PC-9 (cell line): ENCODE measurements at regions not wholly inside any gene's neighbourhood (a gene's known extent, or its start where the extent isn't known, plus 50 kb on each side); places are given as distances from the start of the nearest gene placed in this dataset.

Experiments used
- BruUV-seq: library from RNA; stranded (reverse); fragments of 400-500 nt; replicated peaks from 2 replicates; lab custom pipeline; 2021; lab: Mats Ljungman, UMichigan
- CTCF ChIA-PET: fragments of 300-600 bp; sonication (Branson Sonifier 250); formaldehyde crosslinking; loops from one replicate; lab custom pipeline; 2022; ENCODE audit warnings: antibody characterized with exemption; lab: Charles Lee
- POLR2A ChIA-PET: fragments of 300-600 bp; sonication (Branson Sonifier 250); formaldehyde crosslinking; loops from one replicate; lab custom pipeline; 2022; ENCODE audit warnings: antibody characterized with exemption; ENCODE audit not compliant: unreplicated experiment; lab: Charles Lee
- DNase-seq, 2 experiments: peaks; one replicate each; pipeline versions ENCODE4 v3.0.0 to v3.0.0-alpha.2; 2015 to 2022; ENCODE audit warnings: mixed read lengths in 1 of 2
- H2AFZ ChIP-seq: fragments of 200-600 bp; sonication (generic); 2 replicates; pipeline ENCODE4 v1.8.1; 2017; ENCODE audit warnings: antibody characterized with exemption
- H3F3A ChIP-seq: fragments of 200-600 bp; sonication (generic); 2 replicates; pipeline ENCODE4 v1.8.1; 2017; ENCODE audit warnings: antibody characterized with exemption, mild to moderate bottlenecking, low read depth; ENCODE audit not compliant: insufficient read depth
- H3K27ac ChIP-seq: fragments of 200-600 bp; sonication (generic); 2 replicates; pipeline ENCODE4 v1.6.1; 2016; ENCODE audit warnings: mixed run types
- H3K27me3 ChIP-seq: fragments of 200-600 bp; sonication (generic); 2 replicates; pipeline ENCODE4 v1.6.1; 2016; ENCODE audit warnings: low read depth, mixed run types; ENCODE audit not compliant: insufficient read depth
- H3K36me3 ChIP-seq: fragments of 200-600 bp; sonication (generic); 2 replicates; pipeline ENCODE4 v1.6.1; 2016; ENCODE audit warnings: low read depth, mixed run types
- H3K4me1 ChIP-seq: fragments of 200-600 bp; sonication (generic); replicated peaks from 2 replicates; pipeline ENCODE4 v1.6.1; 2016; ENCODE audit warnings: mixed run types; ENCODE audit not compliant: insufficient read depth
- H3K4me2 ChIP-seq: fragments of 200-600 bp; sonication (generic); 2 replicates; pipeline ENCODE4 v1.6.1; 2017; ENCODE audit warnings: mixed run types
- H3K4me3 ChIP-seq: fragments of 200-600 bp; sonication (generic); 2 replicates; pipeline ENCODE4 v1.6.1; 2016; ENCODE audit warnings: mixed run types
- H3K79me2 ChIP-seq: fragments of 200-600 bp; sonication (generic); 2 replicates; pipeline ENCODE4 v1.6.1; 2017; ENCODE audit warnings: low read depth, mixed run types
- H3K9me2 ChIP-seq: fragments of 200-600 bp; sonication (generic); 2 replicates; pipeline ENCODE4 v1.8.1; 2017; ENCODE audit warnings: mild to moderate bottlenecking; ENCODE audit not compliant: insufficient read depth
- H3K9me3 ChIP-seq: fragments of 200-600 bp; sonication (generic); 2 replicates; pipeline ENCODE4 v1.8.1; 2016; ENCODE audit warnings: low read depth; ENCODE audit not compliant: insufficient read depth
- H4K20me1 ChIP-seq: fragments of 200-600 bp; sonication (generic); 2 replicates; pipeline ENCODE4 v1.8.1; 2017; ENCODE audit not compliant: insufficient read depth
- EZH2 ChIP-seq: fragments of 200-600 bp; sonication (generic); IDR thresholded peaks from 2 replicates; pipeline ENCODE4 v1.8.0; 2017; ENCODE audit warnings: antibody characterized with exemption, low read depth
- intact Hi-C: fragments of 100-400 bp; cut with micrococcal nuclease; formaldehyde crosslinking; loops from one replicate; pipeline ENCODE4 v1.10.0; 2022; ENCODE audit not compliant: unreplicated experiment
- TF ChIP-seq, protein P1 (sequence below): fragments of 200-600 bp; sonication (generic); conservative IDR thresholded peaks from 2 replicates; pipeline ENCODE4 v1.6.1; 2017; ENCODE audit warnings: mixed run types, antibody characterized with exemption, mild to moderate bottlenecking, moderate library complexity

GRCh38 chr7:46745707-46746090 is 824.6 kb upstream of the IGFBP3 start:
- POLR2A ChIA-PET: no interaction called here
- CTCF ChIA-PET: interaction anchor here (0.6 kb wide), 1 partner anchor 1082 kb away, joined by 4 read pairs; no protein-coding TSS in a partner anchor
- no peak overlapping the region for H3K4me3 ChIP-seq
- H3F3A ChIP-seq: no peaks in the 10 kb centered on the region
- no peak overlapping the region for H3K27ac ChIP-seq
- no peak for DNase-seq
- intact Hi-C loops: no loop called here
- 0 out of 2 replicates have a peak, but pooled peaks cover 3% of the 10 kb centered on the region for H3K4me1 ChIP-seq
- no peaks in the 10 kb centered on the region for H3K9me2 ChIP-seq
- no peaks in the 10 kb centered on the region for H3K79me2 ChIP-seq
- no peak overlapping the region for H2AFZ ChIP-seq
- no peaks in the 10 kb centered on the region for H3K36me3 ChIP-seq
- TF ChIP-seq, protein P1, sequence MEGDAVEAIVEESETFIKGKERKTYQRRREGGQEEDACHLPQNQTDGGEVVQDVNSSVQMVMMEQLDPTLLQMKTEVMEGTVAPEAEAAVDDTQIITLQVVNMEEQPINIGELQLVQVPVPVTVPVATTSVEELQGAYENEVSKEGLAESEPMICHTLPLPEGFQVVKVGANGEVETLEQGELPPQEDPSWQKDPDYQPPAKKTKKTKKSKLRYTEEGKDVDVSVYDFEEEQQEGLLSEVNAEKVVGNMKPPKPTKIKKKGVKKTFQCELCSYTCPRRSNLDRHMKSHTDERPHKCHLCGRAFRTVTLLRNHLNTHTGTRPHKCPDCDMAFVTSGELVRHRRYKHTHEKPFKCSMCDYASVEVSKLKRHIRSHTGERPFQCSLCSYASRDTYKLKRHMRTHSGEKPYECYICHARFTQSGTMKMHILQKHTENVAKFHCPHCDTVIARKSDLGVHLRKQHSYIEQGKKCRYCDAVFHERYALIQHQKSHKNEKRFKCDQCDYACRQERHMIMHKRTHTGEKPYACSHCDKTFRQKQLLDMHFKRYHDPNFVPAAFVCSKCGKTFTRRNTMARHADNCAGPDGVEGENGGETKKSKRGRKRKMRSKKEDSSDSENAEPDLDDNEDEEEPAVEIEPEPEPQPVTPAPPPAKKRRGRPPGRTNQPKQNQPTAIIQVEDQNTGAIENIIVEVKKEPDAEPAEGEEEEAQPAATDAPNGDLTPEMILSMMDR: no peak
- TF ChIP-seq EZH2: no peak
- no peak overlapping the region for H3K4me2 ChIP-seq
- 0 out of 2 replicates have a peak, but pooled peaks cover 5% of the 10 kb centered on the region for H3K9me3 ChIP-seq
- no TSS peak for BruUV-seq
- no peaks in the 10 kb centered on the region for H4K20me1 ChIP-seq
- no peaks in the 10 kb centered on the region for H3K27me3 ChIP-seq

- no TSS peak for BruUV-seq
- intact Hi-C loops: no loop called here
- ChIA-PET CTCF (no interaction called here), POLR2A (no interaction called here)
- H3K9me3 ChIP-seq: 0 out of 2 replicates have a peak, but pooled peaks cover 5% of the 10 kb centered on the region
- H3K9me2 ChIP-seq: no peaks in the 10 kb centered on the region
- H3K27ac ChIP-seq: no peak overlapping the region
- no peak overlapping the region for H3K4me3 ChIP-seq
- H3K4me2 ChIP-seq: no peak overlapping the region
- H3K36me3 ChIP-seq: no peaks in the 10 kb centered on the region
- TF ChIP-seq, protein P1: no peak
- TF ChIP-seq EZH2: no peak
- H3K79me2 ChIP-seq: no peaks in the 10 kb centered on the region
- H4K20me1 ChIP-seq: no peaks in the 10 kb centered on the region
- no peaks in the 10 kb centered on the region for H3F3A ChIP-seq
- no peaks in the 10 kb centered on the region for H3K27me3 ChIP-seq
- no peak overlapping the region for H2AFZ ChIP-seq
- no peak for DNase-seq
- H3K4me1 ChIP-seq: 0 out of 2 replicates have a peak, but pooled peaks cover 3% of the 10 kb centered on the region
These were observed 824.1 kb upstream of the IGFBP3 start for GRCh38 chr7:46744957-46745706.

DNA sequence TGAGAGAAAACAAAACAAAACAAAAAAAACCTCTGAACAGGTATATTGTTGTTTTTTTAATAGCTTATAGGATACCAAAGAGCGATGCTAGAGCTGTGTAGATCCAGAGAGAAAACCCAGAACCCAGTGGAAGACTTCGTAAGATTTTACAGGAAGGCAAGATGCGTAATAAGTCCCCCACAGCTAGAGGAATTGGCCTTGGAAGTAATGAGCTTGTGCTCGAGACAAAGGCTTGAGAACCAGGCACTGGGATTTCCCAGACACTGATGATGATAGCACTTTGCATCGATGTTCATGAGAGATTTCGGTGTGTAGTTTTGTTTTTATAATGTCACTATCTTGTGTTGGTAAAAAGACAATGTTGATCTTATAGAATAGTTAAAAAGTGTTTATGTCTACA is 821.5 kb upstream of the IGFBP3 start:
- ChIA-PET CTCF (interaction anchor here (0.6 kb wide), 1 partner anchor 8 kb away, joined by 19 read pairs; no protein-coding TSS in a partner anchor), POLR2A (no interaction called here)
- no peak for DNase-seq
- H3K27me3 ChIP-seq: no peaks in the 10 kb centered on the region
- H3K4me3 ChIP-seq: no peak overlapping the region
- H3K27ac ChIP-seq: no peak overlapping the region
- intact Hi-C loops: no loop called here
- TF ChIP-seq, protein P1: no peak
- TF ChIP-seq EZH2: no peak
- no peak overlapping the region for H3K4me2 ChIP-seq
- no peaks in the 10 kb centered on the region for H3F3A ChIP-seq
- H3K9me2 ChIP-seq: no peaks in the 10 kb centered on the region
- H3K79me2 ChIP-seq: no peaks in the 10 kb centered on the region
- H3K4me1 ChIP-seq: 0 out of 2 replicates have a peak, but pooled peaks cover 3% of the 10 kb centered on the region
- H3K9me3 ChIP-seq: no peaks in the 10 kb centered on the region
- no TSS peak for BruUV-seq
- no peaks in the 10 kb centered on the region for H3K36me3 ChIP-seq
- no peaks in the 10 kb centered on the region for H4K20me1 ChIP-seq
- H2AFZ ChIP-seq: no peak overlapping the region
